ENCODE measurements at regions not wholly inside any gene's neighbourhood (a gene's known extent, or its start where the extent isn't known, plus 50 kb on each side); places are given as distances from the start of the nearest gene placed in this dataset.

DNA sequence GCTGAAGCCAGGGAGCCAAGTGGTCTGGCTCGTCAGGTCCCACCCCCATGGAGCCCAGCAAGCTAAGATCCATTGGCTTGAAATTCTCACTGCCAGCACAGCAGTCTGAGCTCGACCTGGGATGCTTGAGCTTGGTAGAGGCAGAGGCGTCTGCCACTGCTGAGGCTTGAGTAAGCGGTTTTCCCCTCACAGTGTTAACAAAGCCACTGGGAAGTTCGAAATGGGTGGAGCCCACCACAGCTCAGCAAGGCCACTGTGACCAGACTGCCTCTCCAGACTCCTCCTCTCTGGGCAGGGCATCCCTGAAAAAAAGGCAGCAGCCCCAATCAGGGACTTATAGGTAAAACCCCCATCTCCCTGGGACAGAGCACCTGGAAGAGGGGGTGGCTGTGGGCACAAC, 353.8 kb downstream of the NAP1L3 start:
- no peak overlapping the region for H3K27ac ChIP-seq
- TF ChIP-seq, protein P1, sequence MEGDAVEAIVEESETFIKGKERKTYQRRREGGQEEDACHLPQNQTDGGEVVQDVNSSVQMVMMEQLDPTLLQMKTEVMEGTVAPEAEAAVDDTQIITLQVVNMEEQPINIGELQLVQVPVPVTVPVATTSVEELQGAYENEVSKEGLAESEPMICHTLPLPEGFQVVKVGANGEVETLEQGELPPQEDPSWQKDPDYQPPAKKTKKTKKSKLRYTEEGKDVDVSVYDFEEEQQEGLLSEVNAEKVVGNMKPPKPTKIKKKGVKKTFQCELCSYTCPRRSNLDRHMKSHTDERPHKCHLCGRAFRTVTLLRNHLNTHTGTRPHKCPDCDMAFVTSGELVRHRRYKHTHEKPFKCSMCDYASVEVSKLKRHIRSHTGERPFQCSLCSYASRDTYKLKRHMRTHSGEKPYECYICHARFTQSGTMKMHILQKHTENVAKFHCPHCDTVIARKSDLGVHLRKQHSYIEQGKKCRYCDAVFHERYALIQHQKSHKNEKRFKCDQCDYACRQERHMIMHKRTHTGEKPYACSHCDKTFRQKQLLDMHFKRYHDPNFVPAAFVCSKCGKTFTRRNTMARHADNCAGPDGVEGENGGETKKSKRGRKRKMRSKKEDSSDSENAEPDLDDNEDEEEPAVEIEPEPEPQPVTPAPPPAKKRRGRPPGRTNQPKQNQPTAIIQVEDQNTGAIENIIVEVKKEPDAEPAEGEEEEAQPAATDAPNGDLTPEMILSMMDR (IDR thresholded peaks at IDR 0.05) = no peak
- TF ChIP-seq ZFX (IDR thresholded peaks at IDR 0.05; ENCODE audit: borderline replicate concordance) = no peak
